ENCODE measurements at regions not wholly inside any gene's neighbourhood (a gene's known extent, or its start where the extent isn't known, plus 50 kb on each side); places are given as distances from the start of the nearest gene placed in this dataset.
"Not testable (repeated sequence)": the region's sequence is repeated elsewhere in the genome, so short reads cannot be mapped to it uniquely, and the experiment has no call there.

GRCh38 chr2:49465157-49465831 lies 311.0 kb upstream of the FSHR start:
- DNase-seq: no peak

- no peak for DNase-seq
Observed at GRCh38 chr2:49459314-49459993, 305.1 kb upstream of the FSHR start.

GRCh38 chr2:49444005-49444404 lies 289.7 kb upstream of the FSHR start:
- no peak for DNase-seq

GRCh38 chr2:49426996-49427395 lies 272.7 kb upstream of the FSHR start:
- DNase-seq: no peak

- no peak for DNase-seq
Observed at GRCh38 chr2:49416252-49416651, 261.9 kb upstream of the FSHR start.

GRCh38 chr2:49404108-49404507 lies 249.8 kb upstream of the FSHR start:
- no peak for DNase-seq

GRCh38 chr2:49403637-49404036 lies 249.3 kb upstream of the FSHR start:
- no peak for DNase-seq

GRCh38 chr2:49379406-49379805 lies 225.1 kb upstream of the FSHR start:
- no peak for DNase-seq

GRCh38 chr2:49371128-49371701 lies 216.9 kb upstream of the FSHR start:
- DNase-seq: no peak

- no peak for DNase-seq
Observed at GRCh38 chr2:49369650-49370049, 215.3 kb upstream of the FSHR start.

GRCh38 chr2:49369101-49369500 lies 214.8 kb upstream of the FSHR start:
- DNase-seq: no peak

GRCh38 chr2:49367003-49367402 lies 212.7 kb upstream of the FSHR start:
- DNase-seq: no peak

- no peak for DNase-seq
Observed at GRCh38 chr2:49360407-49360767, 206.1 kb upstream of the FSHR start.

GRCh38 chr2:49359721-49360406 lies 205.5 kb upstream of the FSHR start:
- DNase-seq: no peak

- no peak for DNase-seq
Observed at GRCh38 chr2:49355611-49356010, 201.3 kb upstream of the FSHR start.

GRCh38 chr2:49351560-49351959 lies 197.2 kb upstream of the FSHR start:
- DNase-seq: no peak

GRCh38 chr2:49343638-49344037 lies 189.3 kb upstream of the FSHR start:
- DNase-seq: no peak

GRCh38 chr2:49342156-49342555 lies 187.8 kb upstream of the FSHR start:
- no peak for DNase-seq

- DNase-seq: no peak
Observed at GRCh38 chr2:49335546-49335945, 181.2 kb upstream of the FSHR start.

- DNase-seq: no peak
Observed at GRCh38 chr2:49332415-49332814, 178.1 kb upstream of the FSHR start.

GRCh38 chr2:49318531-49318930 lies 164.2 kb upstream of the FSHR start:
- DNase-seq: no peak

GRCh38 chr2:49309461-49309860 lies 155.1 kb upstream of the FSHR start:
- no peak for DNase-seq

- DNase-seq: no peak
Observed at GRCh38 chr2:49306925-49307324, 152.6 kb upstream of the FSHR start.

GRCh38 chr2:49298693-49299092 lies 144.4 kb upstream of the FSHR start:
- DNase-seq: not testable (repeated sequence)

Data from SHP77 (cell line).